MCF 10A (cell line): ENCODE measurements at regions not wholly inside any gene's neighbourhood (a gene's known extent, or its start where the extent isn't known, plus 50 kb on each side); places are given as distances from the start of the nearest gene placed in this dataset.

Experiments used
- BruUV-seq: library from RNA; stranded (reverse); fragments of 400-500 nt; replicated peaks from 2 replicates; lab custom pipeline; 2021; lab: Mats Ljungman, UMichigan
- CTCF ChIA-PET: fragments of 300-600 bp; sonication (Branson Sonifier 250); formaldehyde crosslinking; extraction: SDS; loops from one replicate; lab custom pipeline; 2021; ENCODE audit warnings: antibody characterized with exemption, inconsistent platforms; lab: Yijun Ruan, JAX
- POLR2A ChIA-PET: fragments of 300-600, 350-650 bp; sonication (Branson Sonifier 250); formaldehyde crosslinking; extraction: SDS; loops from one replicate; lab custom pipeline; 2020; ENCODE audit warnings: antibody characterized with exemption, inconsistent platforms; lab: Yijun Ruan, JAX
- DNase-seq: peaks from one replicate; pipeline ENCODE4 v3.0.0-alpha.2; 2018; ENCODE audit not compliant: unreplicated experiment
- H3K27ac Mint-ChIP-seq: one replicate; pipeline ENCODE4 v1.8.0; 2022; ENCODE audit warnings: mild to moderate bottlenecking, low read depth, mixed read lengths; ENCODE audit not compliant: unreplicated experiment
- H3K27me3 Mint-ChIP-seq: one replicate; pipeline ENCODE4 v1.8.0; 2022; ENCODE audit warnings: mixed read lengths; ENCODE audit not compliant: insufficient read depth, unreplicated experiment
- H3K36me3 Mint-ChIP-seq: one replicate; pipeline ENCODE4 v1.8.0; 2022; ENCODE audit warnings: mild to moderate bottlenecking, moderate library complexity, mixed read lengths; ENCODE audit not compliant: insufficient read depth, unreplicated experiment
- H3K4me1 Mint-ChIP-seq: one replicate; pipeline ENCODE4 v1.8.0; 2022; ENCODE audit warnings: mixed read lengths; ENCODE audit not compliant: insufficient read depth, unreplicated experiment
- H3K4me3 Mint-ChIP-seq: one replicate; pipeline ENCODE4 v1.8.0; 2022; ENCODE audit warnings: mild to moderate bottlenecking, moderate library complexity, mixed read lengths; ENCODE audit not compliant: unreplicated experiment
- H3K9me3 Mint-ChIP-seq: one replicate; pipeline ENCODE4 v1.8.0; 2022; ENCODE audit warnings: mixed read lengths; ENCODE audit not compliant: unreplicated experiment
- CTCF ChIP-seq: fragments of 200-600 bp; IDR thresholded peaks from one replicate; pipeline ENCODE4 v1.8.0; 2022; ENCODE audit warnings: antibody characterized with exemption, mild to moderate bottlenecking; ENCODE audit not compliant: unreplicated experiment
- intact Hi-C: fragments of 100-400 bp; cut with micrococcal nuclease; formaldehyde crosslinking; loops from 2 replicates; pipeline ENCODE4 v1.14.1; 2022

DNA sequence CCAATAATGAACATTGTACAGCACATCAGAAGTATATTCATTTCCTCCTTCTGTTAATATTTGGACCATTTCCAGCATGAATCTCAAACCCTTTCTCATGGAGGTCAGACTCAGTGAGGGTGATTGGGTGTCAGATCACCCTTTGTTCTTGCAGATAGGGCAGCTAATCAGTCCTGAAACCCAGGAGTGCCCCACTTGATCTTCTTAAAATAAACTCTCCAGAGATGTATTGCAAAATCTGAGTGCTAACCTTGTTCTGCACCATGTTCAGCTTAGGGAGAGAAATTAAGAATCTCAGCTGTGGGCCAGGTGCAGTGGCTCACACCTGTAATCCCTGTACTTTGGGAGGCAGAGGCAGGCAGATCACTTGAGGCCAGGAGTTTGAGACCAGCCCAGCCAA is 869.4 kb downstream of the TYW1 start:
- no peaks in the 10 kb centered on the region for H3K36me3 Mint-ChIP-seq
- H3K9me3 Mint-ChIP-seq: peaks cover 20% of the 10 kb centered on the region
- H3K4me1 Mint-ChIP-seq: no peaks in the 10 kb centered on the region
- H3K4me3 Mint-ChIP-seq: no peak overlapping the region
- no peak for TF ChIP-seq CTCF
- POLR2A ChIA-PET: no interaction called here
- no TSS peak for BruUV-seq
- DNase-seq: no peak
- intact Hi-C loops: no loop called here
- no peaks in the 10 kb centered on the region for H3K27me3 Mint-ChIP-seq
- CTCF ChIA-PET: interaction anchor here (0.5 to 0.8 kb wide), 4 partner anchors 47 to 1311 kb away, joined by 3 to 5 read pairs (median 4); no protein-coding TSS in a partner anchor
- H3K27ac Mint-ChIP-seq: no peak overlapping the region

DNA sequence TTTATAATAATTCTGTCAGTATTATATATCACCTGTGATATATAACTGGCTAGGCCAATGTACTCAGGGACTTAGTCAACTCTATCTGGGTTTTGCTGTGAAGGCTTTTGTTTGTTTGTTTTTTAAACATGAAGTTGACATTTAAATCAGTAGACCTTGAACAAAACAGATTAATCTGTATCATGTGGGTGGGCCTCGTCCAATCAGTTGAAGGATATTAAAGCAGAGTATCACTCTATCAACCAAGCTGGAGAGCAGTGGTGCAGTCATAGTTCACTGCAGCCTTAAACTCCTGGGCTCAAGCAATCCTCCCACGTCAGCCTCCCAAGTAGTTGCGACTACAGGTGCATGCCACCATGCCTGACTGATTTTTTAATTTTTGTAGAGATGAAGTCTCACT is 870.2 kb downstream of the TYW1 start:
- Mint-ChIP-seq H3K27ac (no peak overlapping the region), H3K4me1 (no peaks in the 10 kb centered on the region), H3K27me3 (no peaks in the 10 kb centered on the region), H3K36me3 (no peaks in the 10 kb centered on the region), H3K9me3 (peaks cover 14% of the 10 kb centered on the region), H3K4me3 (no peak overlapping the region)
- no peak for TF ChIP-seq CTCF
- intact Hi-C loops: no loop called here
- BruUV-seq: no TSS peak
- CTCF ChIA-PET: interaction anchor here (0.5 to 0.8 kb wide), 2 partner anchors 46 to 1312 kb away, joined by 3 to 4 read pairs; no protein-coding TSS in a partner anchor
- POLR2A ChIA-PET: no interaction called here
- DNase-seq: no peak

GRCh38 chr7:67870396-67870795 is 873.8 kb downstream of the TYW1 start:
- Mint-ChIP-seq H3K27me3 (no peaks in the 10 kb centered on the region), H3K4me1 (no peaks in the 10 kb centered on the region), H3K9me3 (peaks cover 20% of the 10 kb centered on the region), H3K36me3 (no peaks in the 10 kb centered on the region), H3K27ac (no peak overlapping the region), H3K4me3 (no peak overlapping the region)
- BruUV-seq: no TSS peak
- intact Hi-C loops: no loop called here
- ChIA-PET CTCF (no interaction called here), POLR2A (no interaction called here)
- no peak for DNase-seq
- TF ChIP-seq CTCF: no peak

DNA sequence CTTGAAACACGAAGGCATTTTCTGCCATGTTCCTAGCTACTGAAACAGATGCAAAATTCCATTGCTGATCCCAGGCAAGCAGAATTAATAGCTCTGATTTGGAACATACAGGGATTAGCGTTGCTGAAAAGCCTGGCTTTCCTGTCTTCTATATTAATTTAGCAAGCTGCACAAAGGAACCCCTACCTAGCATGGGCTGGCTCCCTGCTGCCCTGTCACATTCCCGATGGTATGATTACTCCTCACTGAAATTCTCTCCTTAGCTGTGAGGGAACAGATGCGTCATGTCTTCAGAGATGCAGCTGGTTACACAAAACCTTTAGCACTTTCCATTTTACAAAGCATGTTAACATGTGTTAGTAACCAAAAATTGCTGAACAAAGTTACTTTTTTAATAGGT is 878.9 kb downstream of the TYW1 start:
- no peaks in the 10 kb centered on the region for H3K27me3 Mint-ChIP-seq
- no peak overlapping the region for H3K4me3 Mint-ChIP-seq
- H3K9me3 Mint-ChIP-seq: peaks cover 42% of the 10 kb centered on the region
- BruUV-seq: no TSS peak
- intact Hi-C loops: no loop called here
- no peak for TF ChIP-seq CTCF
- H3K4me1 Mint-ChIP-seq: no peaks in the 10 kb centered on the region
- H3K27ac Mint-ChIP-seq: no peak overlapping the region
- CTCF ChIA-PET: no interaction called here
- DNase-seq: no peak
- POLR2A ChIA-PET: no interaction called here
- H3K36me3 Mint-ChIP-seq: no peaks in the 10 kb centered on the region
